ENCODE measurements at regions not wholly inside any gene's neighbourhood (a gene's known extent, or its start where the extent isn't known, plus 50 kb on each side); places are given as distances from the start of the nearest gene placed in this dataset.

GRCh38 chr10:118496525-118496924 is 98.9 kb downstream of the PRLHR start:
- H3K4me3 ChIP-seq: no peak overlapping the region
- no peaks in the 10 kb centered on the region for H3K9me3 ChIP-seq
- DNase-seq: no peak
- intact Hi-C loops (cut with DNase I): no loop called here
- no peak for TF ChIP-seq CTCF (IDR thresholded peaks at IDR 0.05)
- no peak for TF ChIP-seq POLR2A (IDR thresholded peaks at IDR 0.05)
- ATAC-seq: peak in 1 of 4 donors; percentile 42
- no peaks in the 10 kb centered on the region for H3K27me3 ChIP-seq
- no peaks in the 10 kb centered on the region for H3K36me3 ChIP-seq
- no peak overlapping the region for H3K27ac ChIP-seq
- WGBS (ENCODE audit: insufficient coverage, low coverage, low lambda C conversion rate, missing lambda C conversion rate): 46% methylated on average over 3 of the region's 3 CpGs
- no peaks in the 10 kb centered on the region for H3K4me1 ChIP-seq

GRCh38 chr10:118495499-118495898 is 99.9 kb downstream of the PRLHR start:
- Histone ChIP-seq H3K4me1 (no peaks in the 10 kb centered on the region), H3K9me3 (no peaks in the 10 kb centered on the region), H3K27ac (no peak overlapping the region), H3K27me3 (no peaks in the 10 kb centered on the region), H3K36me3 (no peaks in the 10 kb centered on the region), H3K4me3 (no peak overlapping the region)
- 55% methylated on average over 2 of the region's 2 CpGs for WGBS (ENCODE audit: insufficient coverage, low coverage, low lambda C conversion rate, missing lambda C conversion rate)
- ATAC-seq: no peak
- intact Hi-C loops (cut with DNase I): no loop called here
- TF ChIP-seq CTCF (IDR thresholded peaks at IDR 0.05) (no peak), POLR2A (IDR thresholded peaks at IDR 0.05) (no peak)
- no peak for DNase-seq

- TF ChIP-seq CTCF (IDR thresholded peaks at IDR 0.05) (no peak), POLR2A (IDR thresholded peaks at IDR 0.05) (no peak)
- intact Hi-C loops (cut with DNase I): no loop called here
- Histone ChIP-seq H3K36me3 (no peaks in the 10 kb centered on the region), H3K9me3 (no peaks in the 10 kb centered on the region), H3K27ac (no peak overlapping the region), H3K4me3 (no peak overlapping the region), H3K4me1 (no peaks in the 10 kb centered on the region), H3K27me3 (no peaks in the 10 kb centered on the region)
- DNase-seq (no peak), ATAC-seq (no peak)
- WGBS (ENCODE audit: insufficient coverage, low coverage, low lambda C conversion rate, missing lambda C conversion rate): 0% methylated on average over 1 of the region's 1 CpG
These were observed 104.4 kb downstream of the PRLHR start for GRCh38 chr10:118491055-118491454.

GRCh38 chr10:118488710-118489497 is 106.5 kb downstream of the PRLHR start:
- DNase-seq (no peak), ATAC-seq (no peak)
- TF ChIP-seq POLR2A (IDR thresholded peaks at IDR 0.05) (no peak), CTCF (IDR thresholded peaks at IDR 0.05) (no peak)
- no peaks in the 10 kb centered on the region for H3K4me1 ChIP-seq
- intact Hi-C loops (cut with DNase I): no loop called here
- no peak overlapping the region for H3K27ac ChIP-seq
- H3K27me3 ChIP-seq: no peaks in the 10 kb centered on the region
- H3K36me3 ChIP-seq: no peaks in the 10 kb centered on the region
- no peaks in the 10 kb centered on the region for H3K9me3 ChIP-seq
- 62% methylated on average over 7 of the region's 7 CpGs for WGBS (ENCODE audit: insufficient coverage, low coverage, low lambda C conversion rate, missing lambda C conversion rate)
- no peak overlapping the region for H3K4me3 ChIP-seq
